ENCODE measurements at regions not wholly inside any gene's neighbourhood (a gene's known extent, or its start where the extent isn't known, plus 50 kb on each side); places are given as distances from the start of the nearest gene placed in this dataset.

GRCh38 chr4:104418286-104418685 is 76.4 kb downstream of the CXXC4 start:
- in situ Hi-C loops (cut with HindIII; ENCODE audit: low pct_unique_long_range_greater_than_20kb, low sequenced_read_pairs) = no loop called here
- no peak for DNase-seq (ENCODE audit: low read depth)

- in situ Hi-C loops (cut with HindIII; ENCODE audit: low pct_unique_long_range_greater_than_20kb, low sequenced_read_pairs) = no loop called here
- DNase-seq (ENCODE audit: low read depth) = no peak
These were observed 77.3 kb downstream of the CXXC4 start for GRCh38 chr4:104417357-104417882.

GRCh38 chr4:104416725-104417356 is 77.9 kb downstream of the CXXC4 start:
- in situ Hi-C loops (cut with HindIII; ENCODE audit: low pct_unique_long_range_greater_than_20kb, low sequenced_read_pairs) = no loop called here
- no peak for DNase-seq (ENCODE audit: low read depth)

GRCh38 chr4:104413487-104413886 is 81.2 kb downstream of the CXXC4 start:
- in situ Hi-C loops (cut with HindIII; ENCODE audit: low pct_unique_long_range_greater_than_20kb, low sequenced_read_pairs) = no loop called here
- DNase-seq (ENCODE audit: low read depth) = no peak

- in situ Hi-C loops (cut with HindIII; ENCODE audit: low pct_unique_long_range_greater_than_20kb, low sequenced_read_pairs) = no loop called here
- no peak for DNase-seq (ENCODE audit: low read depth)
These were observed 82.3 kb downstream of the CXXC4 start for GRCh38 chr4:104412344-104412743.

GRCh38 chr4:104411502-104411901 is 83.2 kb downstream of the CXXC4 start:
- in situ Hi-C loops (cut with HindIII; ENCODE audit: low pct_unique_long_range_greater_than_20kb, low sequenced_read_pairs) = no loop called here
- DNase-seq (ENCODE audit: low read depth) = no peak

- no peak for DNase-seq (ENCODE audit: low read depth)
- in situ Hi-C loops (cut with HindIII; ENCODE audit: low pct_unique_long_range_greater_than_20kb, low sequenced_read_pairs) = no loop called here
These were observed 85.8 kb downstream of the CXXC4 start for GRCh38 chr4:104408878-104409277.

GRCh38 chr4:104404361-104404760 is 90.3 kb downstream of the CXXC4 start:
- no peak for DNase-seq (ENCODE audit: low read depth)
- in situ Hi-C loops (cut with HindIII; ENCODE audit: low pct_unique_long_range_greater_than_20kb, low sequenced_read_pairs) = no loop called here

GRCh38 chr4:104395168-104395614 is 99.5 kb downstream of the CXXC4 start:
- DNase-seq (ENCODE audit: low read depth) = no peak
- in situ Hi-C loops (cut with HindIII; ENCODE audit: low pct_unique_long_range_greater_than_20kb, low sequenced_read_pairs) = no loop called here

- no peak for DNase-seq (ENCODE audit: low read depth)
- in situ Hi-C loops (cut with HindIII; ENCODE audit: low pct_unique_long_range_greater_than_20kb, low sequenced_read_pairs) = no loop called here
These were observed 100.1 kb downstream of the CXXC4 start for GRCh38 chr4:104394406-104395167.

- in situ Hi-C loops (cut with HindIII; ENCODE audit: low pct_unique_long_range_greater_than_20kb, low sequenced_read_pairs) = no loop called here
- DNase-seq (ENCODE audit: low read depth) = no peak
These were observed 100.9 kb downstream of the CXXC4 start for GRCh38 chr4:104393655-104394324.

- in situ Hi-C loops (cut with HindIII; ENCODE audit: low pct_unique_long_range_greater_than_20kb, low sequenced_read_pairs) = no loop called here
- DNase-seq (ENCODE audit: low read depth) = no peak
These were observed 109.0 kb downstream of the CXXC4 start for GRCh38 chr4:104385713-104386112.

- DNase-seq (ENCODE audit: low read depth) = no peak
- in situ Hi-C loops (cut with HindIII; ENCODE audit: low pct_unique_long_range_greater_than_20kb, low sequenced_read_pairs) = no loop called here
These were observed 111.7 kb downstream of the CXXC4 start for GRCh38 chr4:104382961-104383360.

GRCh38 chr4:104381729-104382128 is 113.0 kb downstream of the CXXC4 start:
- in situ Hi-C loops (cut with HindIII; ENCODE audit: low pct_unique_long_range_greater_than_20kb, low sequenced_read_pairs) = no loop called here
- DNase-seq (ENCODE audit: low read depth) = no peak

GRCh38 chr4:104365618-104366017 is 129.1 kb downstream of the CXXC4 start:
- no peak for DNase-seq (ENCODE audit: low read depth)
- in situ Hi-C loops (cut with HindIII; ENCODE audit: low pct_unique_long_range_greater_than_20kb, low sequenced_read_pairs) = no loop called here

- in situ Hi-C loops (cut with HindIII; ENCODE audit: low pct_unique_long_range_greater_than_20kb, low sequenced_read_pairs) = no loop called here
- DNase-seq (ENCODE audit: low read depth) = no peak
These were observed 141.2 kb downstream of the CXXC4 start for GRCh38 chr4:104353481-104353880.

- in situ Hi-C loops (cut with HindIII; ENCODE audit: low pct_unique_long_range_greater_than_20kb, low sequenced_read_pairs) = no loop called here
- no peak for DNase-seq (ENCODE audit: low read depth)
These were observed 142.5 kb downstream of the CXXC4 start for GRCh38 chr4:104352211-104352610.

- in situ Hi-C loops (cut with HindIII; ENCODE audit: low pct_unique_long_range_greater_than_20kb, low sequenced_read_pairs) = no loop called here
- DNase-seq (ENCODE audit: low read depth) = no peak
These were observed 143.0 kb downstream of the CXXC4 start for GRCh38 chr4:104351706-104352105.

GRCh38 chr4:104345598-104346242 is 149.0 kb downstream of the CXXC4 start:
- in situ Hi-C loops (cut with HindIII; ENCODE audit: low pct_unique_long_range_greater_than_20kb, low sequenced_read_pairs) = no loop called here
- DNase-seq (ENCODE audit: low read depth) = no peak
